ENCODE measurements at regions not wholly inside any gene's neighbourhood (a gene's known extent, or its start where the extent isn't known, plus 50 kb on each side); places are given as distances from the start of the nearest gene placed in this dataset.

DNA sequence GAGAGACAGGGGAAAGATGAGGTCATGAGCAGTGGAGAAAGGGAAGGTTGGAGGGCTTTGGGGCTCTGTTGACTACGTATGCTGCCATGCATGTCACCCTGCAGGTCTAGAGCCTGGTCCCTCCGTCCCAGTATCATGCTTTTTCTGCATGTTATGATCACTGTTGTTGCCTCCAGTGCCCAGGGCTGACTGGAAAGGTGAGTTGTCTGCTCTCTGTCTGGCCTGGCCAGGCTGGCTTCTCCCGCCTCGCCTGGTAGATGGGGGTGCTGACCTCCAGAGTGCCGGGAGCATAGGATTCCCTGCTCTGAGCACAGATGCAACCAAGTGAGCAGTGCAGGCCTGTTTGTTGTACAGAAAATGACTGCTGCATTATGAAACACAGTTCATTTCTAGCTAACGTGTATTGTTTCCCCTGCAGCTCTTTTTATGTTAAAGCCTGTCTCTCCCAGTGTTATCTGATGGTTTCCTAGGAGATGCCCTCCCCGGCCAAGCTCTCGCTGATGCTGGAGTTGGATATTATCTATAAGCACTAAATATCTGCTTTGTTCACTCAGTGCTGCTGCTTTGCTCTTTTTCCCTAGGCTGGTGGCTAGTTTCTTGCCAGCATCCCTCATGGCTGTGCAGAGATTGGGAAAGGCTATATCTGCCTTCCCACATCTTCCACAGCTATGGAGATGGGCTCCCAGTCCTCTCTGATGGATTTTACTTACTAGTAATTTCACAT, 158.2 kb downstream of the TDRD15 start:
- TF ChIP-seq, protein P1, sequence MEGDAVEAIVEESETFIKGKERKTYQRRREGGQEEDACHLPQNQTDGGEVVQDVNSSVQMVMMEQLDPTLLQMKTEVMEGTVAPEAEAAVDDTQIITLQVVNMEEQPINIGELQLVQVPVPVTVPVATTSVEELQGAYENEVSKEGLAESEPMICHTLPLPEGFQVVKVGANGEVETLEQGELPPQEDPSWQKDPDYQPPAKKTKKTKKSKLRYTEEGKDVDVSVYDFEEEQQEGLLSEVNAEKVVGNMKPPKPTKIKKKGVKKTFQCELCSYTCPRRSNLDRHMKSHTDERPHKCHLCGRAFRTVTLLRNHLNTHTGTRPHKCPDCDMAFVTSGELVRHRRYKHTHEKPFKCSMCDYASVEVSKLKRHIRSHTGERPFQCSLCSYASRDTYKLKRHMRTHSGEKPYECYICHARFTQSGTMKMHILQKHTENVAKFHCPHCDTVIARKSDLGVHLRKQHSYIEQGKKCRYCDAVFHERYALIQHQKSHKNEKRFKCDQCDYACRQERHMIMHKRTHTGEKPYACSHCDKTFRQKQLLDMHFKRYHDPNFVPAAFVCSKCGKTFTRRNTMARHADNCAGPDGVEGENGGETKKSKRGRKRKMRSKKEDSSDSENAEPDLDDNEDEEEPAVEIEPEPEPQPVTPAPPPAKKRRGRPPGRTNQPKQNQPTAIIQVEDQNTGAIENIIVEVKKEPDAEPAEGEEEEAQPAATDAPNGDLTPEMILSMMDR (IDR thresholded peaks at IDR 0.05; ENCODE audit: low read depth, low read length) = no peak
- H3K4me3 ChIP-seq (ENCODE audit: low read depth, low read length) = no peak overlapping the region

- TF ChIP-seq, protein P1 (IDR thresholded peaks at IDR 0.05; ENCODE audit: low read depth, low read length) = no peak
- H3K4me3 ChIP-seq (ENCODE audit: low read depth, low read length) = no peak overlapping the region
These were observed 158.7 kb downstream of the TDRD15 start for GRCh38 chr2:21282515-21282898.

DNA sequence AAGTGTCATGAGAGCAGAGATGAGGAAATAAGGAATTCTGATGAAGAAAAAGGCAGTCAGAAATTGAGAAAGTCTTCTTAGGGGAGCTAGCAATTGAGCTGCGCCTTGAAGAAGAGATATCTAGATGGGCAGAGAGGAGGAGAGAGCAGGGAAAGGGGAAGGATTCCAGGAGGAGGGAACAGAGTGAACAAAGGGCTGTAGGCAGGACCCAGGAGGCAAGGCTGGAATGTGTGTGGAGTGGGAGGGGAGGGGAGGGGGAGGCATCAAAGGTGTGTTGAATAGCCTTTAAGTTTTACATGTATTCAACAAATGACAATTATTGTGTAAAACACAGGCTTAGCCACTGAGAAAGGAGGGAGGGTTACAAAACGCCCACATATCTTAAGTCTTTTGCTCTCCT, 164.5 kb downstream of the TDRD15 start:
- TF ChIP-seq, protein P1 (IDR thresholded peaks at IDR 0.05; ENCODE audit: low read depth, low read length) = no peak
- no peak overlapping the region for H3K4me3 ChIP-seq (ENCODE audit: low read depth, low read length)

DNA sequence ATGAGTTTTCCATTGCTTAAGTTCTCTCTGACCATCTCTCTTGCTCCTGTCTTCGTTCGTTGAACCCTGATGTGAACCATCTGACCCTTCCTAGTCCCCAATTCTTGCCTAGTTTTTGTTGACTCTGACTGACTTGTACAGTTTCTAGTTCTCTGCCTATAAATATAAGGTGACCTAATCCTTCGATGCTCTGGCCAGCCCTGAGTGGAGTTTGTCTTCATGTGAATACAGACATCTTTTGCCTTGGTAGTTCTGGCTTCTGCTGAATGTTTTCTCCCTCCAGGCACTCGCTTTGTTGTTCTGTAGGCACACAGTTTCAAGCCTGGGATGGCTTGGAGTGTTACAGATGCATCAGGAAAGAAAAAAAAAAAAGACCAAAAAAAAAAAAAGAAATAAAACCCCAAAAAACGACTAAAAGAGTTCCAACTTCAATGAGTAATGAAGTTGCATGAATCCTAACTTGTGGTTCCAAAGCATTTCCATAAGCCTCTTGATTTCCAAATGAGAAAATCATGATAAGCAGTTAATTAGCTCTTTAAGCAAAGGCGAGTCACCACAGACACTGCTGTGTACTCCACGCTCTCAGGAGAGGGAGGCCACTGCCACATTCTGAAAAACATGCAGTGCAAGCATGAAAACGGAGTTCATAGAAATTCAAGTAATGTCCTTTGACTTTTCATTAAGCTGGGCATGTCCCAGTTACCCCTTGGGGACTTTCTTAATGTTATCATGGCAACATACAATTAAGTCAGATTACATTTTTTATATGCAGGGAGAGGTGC, 165.2 kb downstream of the TDRD15 start:
- no peak overlapping the region for H3K4me3 ChIP-seq (ENCODE audit: low read depth, low read length)
- TF ChIP-seq, protein P1 (IDR thresholded peaks at IDR 0.05; ENCODE audit: low read depth, low read length) = no peak

DNA sequence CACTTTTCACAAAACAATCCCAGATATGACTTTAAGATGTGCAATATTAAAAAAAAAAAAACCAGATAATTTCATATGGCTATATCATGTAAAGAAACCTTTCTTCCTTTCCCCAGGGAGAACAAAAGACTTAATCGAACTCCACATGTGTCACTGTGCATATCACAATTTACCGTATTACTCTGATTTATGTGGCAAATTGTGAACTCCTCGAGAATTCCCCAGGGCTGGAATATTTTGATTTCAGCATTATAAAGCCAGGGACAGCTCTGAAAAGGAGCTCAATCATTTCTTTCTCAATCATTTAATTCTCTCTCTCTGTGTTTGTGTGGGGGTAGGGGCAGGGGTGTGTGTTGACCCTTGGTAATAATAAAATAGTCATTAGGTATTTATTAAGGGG, 165.8 kb downstream of the TDRD15 start:
- TF ChIP-seq, protein P1 (IDR thresholded peaks at IDR 0.05; ENCODE audit: low read depth, low read length) = no peak
- no peak overlapping the region for H3K4me3 ChIP-seq (ENCODE audit: low read depth, low read length)

DNA sequence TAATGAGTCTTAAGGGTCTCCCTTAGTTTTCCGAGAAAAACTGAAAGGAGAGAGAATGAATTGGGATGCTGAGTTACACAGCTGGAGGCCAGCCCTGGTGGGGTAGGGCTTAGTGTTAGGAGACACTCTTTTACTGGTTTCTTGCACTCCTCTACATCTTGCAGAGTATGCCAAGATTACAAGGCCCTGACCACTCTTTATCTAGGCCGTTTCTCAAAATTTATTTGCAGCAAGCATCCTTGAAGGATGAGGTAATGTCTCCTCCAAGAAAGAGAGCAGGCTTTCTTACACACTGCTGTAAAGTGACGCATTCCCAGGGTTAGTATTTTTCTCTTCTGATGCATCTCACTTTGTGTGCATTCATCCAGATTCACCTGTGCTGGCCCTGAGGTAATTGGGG, 166.2 kb downstream of the TDRD15 start:
- H3K4me3 ChIP-seq (ENCODE audit: low read depth, low read length) = no peak overlapping the region
- TF ChIP-seq, protein P1 (IDR thresholded peaks at IDR 0.05; ENCODE audit: low read depth, low read length) = no peak

- TF ChIP-seq, protein P1 (IDR thresholded peaks at IDR 0.05; ENCODE audit: low read depth, low read length) = no peak
- no peak overlapping the region for H3K4me3 ChIP-seq (ENCODE audit: low read depth, low read length)
These were observed 167.7 kb downstream of the TDRD15 start for GRCh38 chr2:21291426-21291825.
